Vagina (tissue), 2 donors: ENCODE measurements at regions not wholly inside any gene's neighbourhood (a gene's known extent, or its start where the extent isn't known, plus 50 kb on each side); places are given as distances from the start of the nearest gene placed in this dataset.

Experiments used
- DNase-seq, 2 donors: peaks; one replicate each; pipeline ENCODE4 v3.0.0-alpha.2; 2017; ENCODE audit errors: extremely low spot score in 2 of 2
- H3K27ac ChIP-seq: fragments of 200-600 bp; sonication (generic); one replicate; pipeline ENCODE4 v1.5.1; 2019
- H3K27me3 ChIP-seq: fragments of 200-600 bp; sonication (generic); one replicate; pipeline ENCODE4 v1.5.1; 2019
- H3K36me3 ChIP-seq, 2 donors: fragments of 200-600 bp; sonication (generic); one replicate each; pipeline ENCODE4 v1.5.1; 2017 to 2019
- H3K4me1 ChIP-seq: fragments of 200-600 bp; sonication (generic); one replicate; pipeline ENCODE4 v1.5.1; 2019
- H3K4me3 ChIP-seq, 2 donors: fragments of 200-600 bp; sonication (generic); 1 replicate in 1 of 2; 2 replicates in 1 of 2; pipeline ENCODE4 v1.5.1; 2016 to 2019
- H3K9me3 ChIP-seq: fragments of 200-600 bp; sonication (generic); one replicate; pipeline ENCODE4 v1.5.1; 2019
- CTCF ChIP-seq, 3 experiments: fragments of 450-650 bp in 2 of 3; fragments of 200-600 bp in 1 of 3; sonication (generic) in 1 of 3; IDR thresholded peaks; one replicate each; pipeline ENCODE4 v1.5.1; 2017 to 2019; ENCODE audit warnings: antibody characterized with exemption in 3 of 3, mild to moderate bottlenecking in 2 of 3, moderate library complexity in 2 of 3
- POLR2A ChIP-seq, 2 donors: fragments of 450-650 bp; IDR thresholded peaks; one replicate each; pipeline ENCODE4 v1.6.1; 2017; ENCODE audit warnings: antibody characterized with exemption in 2 of 2, mild to moderate bottlenecking in 2 of 2, moderate library complexity in 2 of 2
- POLR2AphosphoS5 ChIP-seq, 2 donors: sonication (generic); formaldehyde crosslinking; IDR thresholded peaks; one replicate each; pipeline ENCODE4 v1.9.0; 2017; ENCODE audit warnings: antibody characterized with exemption in 2 of 2, mild to moderate bottlenecking in 2 of 2, low read depth in 1 of 2; ENCODE audit not compliant: insufficient read depth in 1 of 2
- intact Hi-C: fragments of 100-400 bp; cut with DNase I; formaldehyde crosslinking; loops from one replicate; pipeline ENCODE4 v1.15.1; 2023

GRCh38 chrX:2596045-2596444, 95.0 kb upstream of the CD99 start:
- Histone ChIP-seq H3K36me3 (no peaks in the 10 kb centered on the region), H3K27ac (no peak overlapping the region), H3K4me1 (no peaks in the 10 kb centered on the region), H3K9me3 (no peaks in the 10 kb centered on the region), H3K4me3 (no peak overlapping the region), H3K27me3 (no peaks in the 10 kb centered on the region)
- intact Hi-C loops, result no loop called here
- DNase-seq, result no peak
- TF ChIP-seq CTCF (IDR thresholded peaks at IDR 0.05) (no peak), POLR2A (IDR thresholded peaks at IDR 0.05) (no peak), POLR2AphosphoS5 (IDR thresholded peaks at IDR 0.05; ENCODE audit: insufficient read depth in 1 of 2, low read depth in 1 of 2) (no peak)

DNA sequence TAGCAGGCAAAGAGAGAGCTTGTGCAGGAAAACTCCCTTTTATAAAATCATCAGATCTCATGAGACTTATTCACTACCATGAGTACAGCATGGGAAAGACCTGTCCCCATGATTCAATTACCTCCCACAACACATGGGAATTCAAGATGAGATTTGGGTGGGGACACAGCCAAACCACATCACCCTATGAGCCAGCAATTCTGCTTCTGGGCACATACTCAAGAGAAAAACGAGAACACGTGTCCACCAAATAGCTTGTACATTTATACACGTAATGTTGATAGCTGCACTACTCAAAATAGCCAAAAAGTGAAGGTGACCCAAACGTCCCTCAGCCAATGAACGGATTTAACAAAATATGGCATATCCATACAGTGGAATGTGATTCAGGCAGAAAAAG, 94.5 kb upstream of the DHRSX start:
- no peak overlapping the region for H3K27ac ChIP-seq
- H3K4me3 ChIP-seq, result no peak overlapping the region
- H3K36me3 ChIP-seq, result no peaks in the 10 kb centered on the region
- H3K27me3 ChIP-seq, result no peaks in the 10 kb centered on the region
- no peaks in the 10 kb centered on the region for H3K4me1 ChIP-seq
- TF ChIP-seq CTCF (IDR thresholded peaks at IDR 0.05), result no peak
- no peak for TF ChIP-seq POLR2A (IDR thresholded peaks at IDR 0.05)
- no peak for TF ChIP-seq POLR2AphosphoS5 (IDR thresholded peaks at IDR 0.05; ENCODE audit: insufficient read depth in 1 of 2, low read depth in 1 of 2)
- intact Hi-C loops, result no loop called here
- no peak for DNase-seq
- H3K9me3 ChIP-seq, result no peaks in the 10 kb centered on the region

DNA sequence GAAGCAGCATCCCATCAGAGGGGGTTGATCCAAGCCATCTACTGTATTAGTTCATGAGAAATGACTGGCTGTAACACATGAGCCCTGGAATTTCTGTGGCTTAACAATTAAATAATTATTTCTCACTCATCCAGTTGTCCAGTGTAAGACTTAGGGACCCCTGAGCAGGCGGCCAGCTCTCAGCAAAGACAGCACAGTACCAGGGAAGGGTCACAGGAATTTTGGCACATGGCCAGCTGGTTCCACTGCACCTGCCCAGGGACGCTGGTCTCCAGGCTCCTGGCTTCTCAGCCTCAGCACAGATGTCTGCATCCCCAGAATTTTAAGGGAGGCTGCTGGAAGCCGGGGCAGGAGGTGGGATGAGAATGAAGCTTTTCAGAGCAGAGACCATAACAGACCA, 93.7 kb upstream of the DHRSX start:
- H3K4me1 ChIP-seq, result no peaks in the 10 kb centered on the region
- H3K27ac ChIP-seq, result no peak overlapping the region
- no peaks in the 10 kb centered on the region for H3K9me3 ChIP-seq
- H3K4me3 ChIP-seq, result no peak overlapping the region
- H3K27me3 ChIP-seq, result no peaks in the 10 kb centered on the region
- H3K36me3 ChIP-seq, result no peaks in the 10 kb centered on the region
- intact Hi-C loops, result no loop called here
- TF ChIP-seq POLR2AphosphoS5 (IDR thresholded peaks at IDR 0.05; ENCODE audit: insufficient read depth in 1 of 2, low read depth in 1 of 2), result no peak
- no peak for TF ChIP-seq POLR2A (IDR thresholded peaks at IDR 0.05)
- TF ChIP-seq CTCF (IDR thresholded peaks at IDR 0.05), result no peak
- DNase-seq, result no peak

GRCh38 chrX:2592279-2592678, 91.5 kb upstream of the DHRSX start:
- Histone ChIP-seq H3K27me3 (no peaks in the 10 kb centered on the region), H3K4me3 (no peak overlapping the region), H3K27ac (no peak overlapping the region), H3K9me3 (no peaks in the 10 kb centered on the region), H3K4me1 (no peaks in the 10 kb centered on the region), H3K36me3 (no peaks in the 10 kb centered on the region)
- TF ChIP-seq POLR2A (IDR thresholded peaks at IDR 0.05), result no peak
- TF ChIP-seq POLR2AphosphoS5 (IDR thresholded peaks at IDR 0.05; ENCODE audit: insufficient read depth in 1 of 2, low read depth in 1 of 2), result no peak
- TF ChIP-seq CTCF (IDR thresholded peaks at IDR 0.05), result no peak
- intact Hi-C loops, result no loop called here
- DNase-seq, result no peak

DNA sequence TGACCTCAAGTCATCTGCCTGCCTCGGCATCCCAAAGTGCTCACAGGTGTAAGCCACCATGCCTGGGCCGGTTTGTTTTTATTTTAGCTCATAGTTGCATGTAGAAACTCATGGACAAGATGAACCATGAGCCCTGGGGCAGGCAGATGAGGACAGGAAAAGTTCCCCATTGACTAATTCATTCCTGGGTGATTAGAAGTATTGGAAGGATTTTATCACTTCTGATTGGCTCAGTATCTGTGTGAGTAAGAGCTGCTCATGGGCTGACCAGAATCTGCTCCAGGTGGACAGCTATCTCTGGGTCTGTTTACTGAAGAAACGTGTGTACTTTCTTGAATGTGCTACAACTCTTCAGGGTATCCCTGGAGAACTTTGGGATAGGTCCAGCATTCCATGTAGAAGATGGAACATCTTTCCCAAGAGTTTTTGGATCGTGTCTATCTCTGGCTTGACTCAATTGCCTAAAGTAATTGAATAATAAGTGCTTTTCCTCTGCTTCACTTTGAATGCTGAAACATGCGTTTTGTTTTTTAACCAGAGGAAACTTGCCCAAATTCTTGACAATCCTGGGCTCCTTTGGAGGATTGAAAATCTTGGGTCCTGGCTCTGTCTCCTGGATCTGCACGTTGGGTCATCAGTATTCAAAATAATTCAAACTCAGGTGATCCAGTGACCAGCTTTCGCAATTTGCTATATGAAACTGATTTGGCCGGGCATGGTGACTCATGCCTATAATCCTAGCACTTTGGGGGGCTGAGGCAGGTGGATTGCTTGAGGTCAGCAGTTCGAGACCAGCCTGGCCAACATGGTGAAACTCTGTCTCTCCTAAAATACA, 88.6 kb upstream of the DHRSX start:
- no peaks in the 10 kb centered on the region for H3K36me3 ChIP-seq
- no peaks in the 10 kb centered on the region for H3K9me3 ChIP-seq
- TF ChIP-seq CTCF (IDR thresholded peaks at IDR 0.05), result no peak
- TF ChIP-seq POLR2A (IDR thresholded peaks at IDR 0.05), result no peak
- H3K4me3 ChIP-seq, result no peak overlapping the region
- no peak overlapping the region for H3K27ac ChIP-seq
- H3K4me1 ChIP-seq, result no peaks in the 10 kb centered on the region
- intact Hi-C loops, result no loop called here
- no peak for DNase-seq
- no peaks in the 10 kb centered on the region for H3K27me3 ChIP-seq
